ENCODE measurements at regions not wholly inside any gene's neighbourhood (a gene's known extent, or its start where the extent isn't known, plus 50 kb on each side); places are given as distances from the start of the nearest gene placed in this dataset.

DNA sequence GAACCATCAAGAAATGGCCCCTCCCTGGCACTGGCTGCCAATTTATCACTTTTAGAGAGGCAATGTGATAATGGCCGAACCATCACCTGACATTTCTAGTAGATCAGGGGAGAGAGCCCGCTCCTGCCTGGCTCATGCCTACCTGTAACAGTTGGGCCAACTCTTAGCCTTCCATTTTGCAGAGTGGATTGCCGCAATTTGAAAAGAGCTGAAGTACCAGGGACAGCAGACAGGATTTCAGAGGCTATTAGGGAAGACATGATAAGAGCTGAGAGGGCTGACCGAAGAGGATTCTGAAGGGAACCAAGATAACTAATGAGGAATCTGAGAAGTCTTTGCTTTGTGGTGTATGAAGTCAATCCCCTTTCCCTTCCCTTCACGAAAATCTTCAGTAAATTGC, 121.2 kb upstream of the ANKRD28 start:
- Mint-ChIP-seq H3K9me3 (ENCODE audit: unreplicated experiment) (peaks cover 3% of the 10 kb centered on the region), H3K27me3 (ENCODE audit: unreplicated experiment) (peaks cover 19% of the 10 kb centered on the region)

DNA sequence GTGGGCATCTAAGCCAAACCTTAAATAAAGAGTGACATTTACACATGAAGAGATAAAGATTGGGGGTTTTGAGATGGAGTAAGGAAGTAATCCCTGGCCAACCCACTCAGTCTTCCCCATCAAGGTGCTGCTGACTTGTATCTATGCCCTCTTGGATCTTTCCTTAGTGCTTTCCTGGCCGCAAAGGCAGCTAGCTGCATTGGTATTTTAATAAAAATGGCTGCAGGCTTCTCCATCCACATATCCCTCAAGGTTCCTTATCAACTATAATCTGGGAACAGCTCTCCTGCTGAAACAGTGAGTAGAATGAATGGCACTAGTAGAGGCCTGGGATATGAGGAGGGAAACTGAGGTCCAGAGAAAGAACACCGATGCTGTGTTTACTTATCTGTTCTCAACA, 122.2 kb upstream of the ANKRD28 start:
- Mint-ChIP-seq H3K36me3 (ENCODE audit: unreplicated experiment) (no peaks in the 10 kb centered on the region), H3K4me3 (ENCODE audit: unreplicated experiment) (no peak overlapping the region), H3K27me3 (ENCODE audit: unreplicated experiment) (peaks cover 19% of the 10 kb centered on the region), H3K4me1 (ENCODE audit: unreplicated experiment) (no peaks in the 10 kb centered on the region), H3K27ac (ENCODE audit: unreplicated experiment) (no peak overlapping the region), H3K9me3 (ENCODE audit: unreplicated experiment) (no peaks in the 10 kb centered on the region)
- no peak for DNase-seq (ENCODE audit: extremely low spot score, unreplicated experiment)
- TF ChIP-seq, protein P1, sequence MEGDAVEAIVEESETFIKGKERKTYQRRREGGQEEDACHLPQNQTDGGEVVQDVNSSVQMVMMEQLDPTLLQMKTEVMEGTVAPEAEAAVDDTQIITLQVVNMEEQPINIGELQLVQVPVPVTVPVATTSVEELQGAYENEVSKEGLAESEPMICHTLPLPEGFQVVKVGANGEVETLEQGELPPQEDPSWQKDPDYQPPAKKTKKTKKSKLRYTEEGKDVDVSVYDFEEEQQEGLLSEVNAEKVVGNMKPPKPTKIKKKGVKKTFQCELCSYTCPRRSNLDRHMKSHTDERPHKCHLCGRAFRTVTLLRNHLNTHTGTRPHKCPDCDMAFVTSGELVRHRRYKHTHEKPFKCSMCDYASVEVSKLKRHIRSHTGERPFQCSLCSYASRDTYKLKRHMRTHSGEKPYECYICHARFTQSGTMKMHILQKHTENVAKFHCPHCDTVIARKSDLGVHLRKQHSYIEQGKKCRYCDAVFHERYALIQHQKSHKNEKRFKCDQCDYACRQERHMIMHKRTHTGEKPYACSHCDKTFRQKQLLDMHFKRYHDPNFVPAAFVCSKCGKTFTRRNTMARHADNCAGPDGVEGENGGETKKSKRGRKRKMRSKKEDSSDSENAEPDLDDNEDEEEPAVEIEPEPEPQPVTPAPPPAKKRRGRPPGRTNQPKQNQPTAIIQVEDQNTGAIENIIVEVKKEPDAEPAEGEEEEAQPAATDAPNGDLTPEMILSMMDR (IDR thresholded peaks at IDR 0.05): no peak

More for the DNA sequence above, 121.2 kb upstream of the ANKRD28 start:
- H3K27ac Mint-ChIP-seq (ENCODE audit: unreplicated experiment): no peak overlapping the region
- H3K36me3 Mint-ChIP-seq (ENCODE audit: unreplicated experiment): no peaks in the 10 kb centered on the region
- DNase-seq (ENCODE audit: extremely low spot score, unreplicated experiment): no peak
- no peaks in the 10 kb centered on the region for H3K4me1 Mint-ChIP-seq (ENCODE audit: unreplicated experiment)
- TF ChIP-seq, protein P1 (IDR thresholded peaks at IDR 0.05): no peak
- H3K4me3 Mint-ChIP-seq (ENCODE audit: unreplicated experiment): no peak overlapping the region

DNA sequence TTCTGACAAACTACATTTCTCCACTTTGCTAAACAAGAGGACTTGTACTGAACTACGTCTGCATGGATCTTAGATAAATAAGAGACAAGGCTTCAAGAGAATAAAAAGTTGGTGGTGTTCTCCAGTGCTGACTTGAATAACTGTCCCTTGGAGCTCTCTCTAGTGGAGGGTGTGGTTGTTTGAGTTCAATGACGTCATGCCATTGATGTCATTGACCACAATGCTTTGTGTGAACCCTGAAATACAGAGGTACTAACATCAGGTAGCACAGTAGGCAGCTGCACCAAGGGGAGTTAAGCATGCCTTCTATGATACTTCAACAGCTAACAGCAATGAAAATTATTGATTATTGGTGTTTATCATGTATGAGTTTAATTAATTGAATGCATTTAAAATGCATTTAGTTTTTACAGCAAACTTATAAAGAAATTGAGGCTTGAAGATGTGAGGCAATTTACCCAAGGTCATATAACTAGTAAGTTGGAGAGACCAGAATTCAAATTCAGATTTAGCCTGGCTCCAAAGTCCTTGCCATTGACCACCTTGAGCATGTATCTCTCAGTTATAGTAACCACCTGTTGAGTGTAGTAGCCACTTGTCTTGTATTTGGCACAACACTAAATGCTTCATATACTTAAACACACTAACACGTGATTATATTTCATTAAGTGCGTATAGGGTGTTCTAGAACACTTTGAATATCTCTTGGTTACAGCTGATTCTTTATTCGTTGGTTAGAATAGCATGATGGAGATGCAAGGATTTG, 126.0 kb upstream of the ANKRD28 start:
- no peaks in the 10 kb centered on the region for H3K9me3 Mint-ChIP-seq (ENCODE audit: unreplicated experiment)
- H3K4me3 Mint-ChIP-seq (ENCODE audit: unreplicated experiment): no peak overlapping the region
- TF ChIP-seq, protein P1 (IDR thresholded peaks at IDR 0.05): no peak
- H3K27me3 Mint-ChIP-seq (ENCODE audit: unreplicated experiment): peaks cover 18% of the 10 kb centered on the region
- no peak for DNase-seq (ENCODE audit: extremely low spot score, unreplicated experiment)
- H3K36me3 Mint-ChIP-seq (ENCODE audit: unreplicated experiment): no peaks in the 10 kb centered on the region
- H3K4me1 Mint-ChIP-seq (ENCODE audit: unreplicated experiment): no peaks in the 10 kb centered on the region
- no peak overlapping the region for H3K27ac Mint-ChIP-seq (ENCODE audit: unreplicated experiment)

DNA sequence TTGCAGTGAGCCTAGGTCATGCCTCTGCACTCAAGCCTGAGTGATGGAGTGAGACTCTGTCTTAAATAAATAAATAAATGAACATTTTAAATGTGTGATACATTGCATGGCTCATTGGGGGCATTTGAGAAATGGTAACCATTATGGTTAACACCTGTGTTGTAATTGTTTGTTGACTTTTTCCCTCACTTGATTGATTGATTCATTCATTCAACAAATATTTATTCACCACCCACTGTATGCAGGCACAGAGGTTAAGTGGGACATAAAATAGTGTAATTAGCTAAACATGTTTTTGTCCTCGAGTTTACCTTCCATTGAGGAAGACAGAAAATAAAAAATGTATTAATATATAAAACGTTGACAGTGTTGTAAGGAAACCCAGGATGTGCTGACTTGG, 127.1 kb upstream of the ANKRD28 start:
- Mint-ChIP-seq H3K4me1 (ENCODE audit: unreplicated experiment) (no peaks in the 10 kb centered on the region), H3K9me3 (ENCODE audit: unreplicated experiment) (no peaks in the 10 kb centered on the region), H3K36me3 (ENCODE audit: unreplicated experiment) (no peaks in the 10 kb centered on the region), H3K27ac (ENCODE audit: unreplicated experiment) (no peak overlapping the region), H3K4me3 (ENCODE audit: unreplicated experiment) (no peak overlapping the region), H3K27me3 (ENCODE audit: unreplicated experiment) (peaks cover 12% of the 10 kb centered on the region)
- TF ChIP-seq, protein P1 (IDR thresholded peaks at IDR 0.05): no peak
- no peak for DNase-seq (ENCODE audit: extremely low spot score, unreplicated experiment)

DNA sequence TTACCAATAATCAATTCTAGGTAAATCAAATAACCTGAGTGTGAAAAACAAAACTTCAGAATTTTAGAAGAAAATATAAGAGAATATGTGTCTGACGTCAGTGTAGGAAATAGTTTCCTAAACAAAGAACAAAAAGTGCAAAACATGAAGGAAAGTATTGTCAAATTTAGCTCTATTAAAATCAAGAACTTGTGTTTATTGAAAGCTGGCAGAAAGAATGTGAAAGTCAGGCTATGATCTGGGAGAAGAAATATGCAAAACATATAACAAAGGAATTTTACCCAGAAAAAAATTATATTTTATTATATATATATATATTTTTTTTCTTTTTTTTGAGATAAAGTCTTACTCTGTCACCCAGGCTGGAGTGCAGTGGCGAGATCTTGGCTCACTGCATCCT, 129.1 kb upstream of the ANKRD28 start:
- no peak overlapping the region for H3K27ac Mint-ChIP-seq (ENCODE audit: unreplicated experiment)

More for the DNA sequence above, 129.1 kb upstream of the ANKRD28 start:
- no peak for DNase-seq (ENCODE audit: extremely low spot score, unreplicated experiment)
- Mint-ChIP-seq H3K4me1 (ENCODE audit: unreplicated experiment) (no peaks in the 10 kb centered on the region), H3K4me3 (ENCODE audit: unreplicated experiment) (no peak overlapping the region), H3K36me3 (ENCODE audit: unreplicated experiment) (no peaks in the 10 kb centered on the region), H3K27me3 (ENCODE audit: unreplicated experiment) (peaks cover 7% of the 10 kb centered on the region), H3K9me3 (ENCODE audit: unreplicated experiment) (no peaks in the 10 kb centered on the region)
- TF ChIP-seq, protein P1 (IDR thresholded peaks at IDR 0.05): no peak
